ENCODE measurements at regions not wholly inside any gene's neighbourhood (a gene's known extent, or its start where the extent isn't known, plus 50 kb on each side); places are given as distances from the start of the nearest gene placed in this dataset.

DNA sequence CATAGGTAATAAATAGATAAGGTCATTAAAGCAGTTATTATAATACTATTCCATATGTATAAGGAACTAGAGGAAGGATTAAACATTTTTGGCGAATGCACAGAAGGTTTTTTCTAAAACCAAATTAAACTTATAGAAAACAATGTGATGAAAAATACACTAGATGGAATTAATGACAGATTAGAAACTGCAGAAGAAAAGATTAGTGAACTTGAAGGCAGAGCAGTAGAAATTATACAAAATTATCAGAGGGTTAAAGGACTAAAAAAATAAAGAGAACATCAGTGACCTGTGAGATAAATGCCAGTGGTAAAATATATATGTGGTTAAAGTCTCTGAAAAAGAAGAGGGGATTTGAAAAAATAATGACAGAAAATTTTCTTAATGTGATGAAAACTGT lies 74.0 kb downstream of the IGLL5 start:
- TF ChIP-seq, protein P1, sequence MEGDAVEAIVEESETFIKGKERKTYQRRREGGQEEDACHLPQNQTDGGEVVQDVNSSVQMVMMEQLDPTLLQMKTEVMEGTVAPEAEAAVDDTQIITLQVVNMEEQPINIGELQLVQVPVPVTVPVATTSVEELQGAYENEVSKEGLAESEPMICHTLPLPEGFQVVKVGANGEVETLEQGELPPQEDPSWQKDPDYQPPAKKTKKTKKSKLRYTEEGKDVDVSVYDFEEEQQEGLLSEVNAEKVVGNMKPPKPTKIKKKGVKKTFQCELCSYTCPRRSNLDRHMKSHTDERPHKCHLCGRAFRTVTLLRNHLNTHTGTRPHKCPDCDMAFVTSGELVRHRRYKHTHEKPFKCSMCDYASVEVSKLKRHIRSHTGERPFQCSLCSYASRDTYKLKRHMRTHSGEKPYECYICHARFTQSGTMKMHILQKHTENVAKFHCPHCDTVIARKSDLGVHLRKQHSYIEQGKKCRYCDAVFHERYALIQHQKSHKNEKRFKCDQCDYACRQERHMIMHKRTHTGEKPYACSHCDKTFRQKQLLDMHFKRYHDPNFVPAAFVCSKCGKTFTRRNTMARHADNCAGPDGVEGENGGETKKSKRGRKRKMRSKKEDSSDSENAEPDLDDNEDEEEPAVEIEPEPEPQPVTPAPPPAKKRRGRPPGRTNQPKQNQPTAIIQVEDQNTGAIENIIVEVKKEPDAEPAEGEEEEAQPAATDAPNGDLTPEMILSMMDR (IDR thresholded peaks at IDR 0.05): no peak
- TF ChIP-seq POLR2A (IDR thresholded peaks at IDR 0.05): no peak
